HFFc6 (cell line): ENCODE measurements at regions not wholly inside any gene's neighbourhood (a gene's known extent, or its start where the extent isn't known, plus 50 kb on each side); places are given as distances from the start of the nearest gene placed in this dataset.

Experiments used
- DNase-seq: peaks from one replicate; pipeline ENCODE4 v3.0.0-alpha.2; 2018
- H3K27ac Mint-ChIP-seq: 2 replicates; pipeline ENCODE4 v1.8.0; 2020; ENCODE audit warnings: mild to moderate bottlenecking, mixed read lengths
- H3K27me3 Mint-ChIP-seq: 2 replicates; pipeline ENCODE4 v1.8.0; 2021; ENCODE audit warnings: mild to moderate bottlenecking, moderate library complexity, mixed read lengths; ENCODE audit not compliant: insufficient read depth
- H3K36me3 Mint-ChIP-seq: 2 replicates; pipeline ENCODE4 v1.8.0; 2021; ENCODE audit warnings: low read depth, mixed read lengths
- H3K4me1 Mint-ChIP-seq: 2 replicates; pipeline ENCODE4 v1.8.0; 2020; ENCODE audit warnings: low read depth, mixed read lengths
- H3K4me3 Mint-ChIP-seq: 2 replicates; pipeline ENCODE4 v1.8.0; 2020; ENCODE audit warnings: mild to moderate bottlenecking, moderate library complexity, mixed read lengths
- H3K9me3 Mint-ChIP-seq: 2 replicates; pipeline ENCODE4 v1.8.0; 2020; ENCODE audit warnings: mild to moderate bottlenecking, mixed read lengths
- TF ChIP-seq, protein P1 (sequence below): fragments of 200-600 bp; sonication (generic); IDR thresholded peaks from 2 replicates; pipeline ENCODE4 v1.5.0; 2021; ENCODE audit warnings: antibody characterized with exemption, mild to moderate bottlenecking

DNA sequence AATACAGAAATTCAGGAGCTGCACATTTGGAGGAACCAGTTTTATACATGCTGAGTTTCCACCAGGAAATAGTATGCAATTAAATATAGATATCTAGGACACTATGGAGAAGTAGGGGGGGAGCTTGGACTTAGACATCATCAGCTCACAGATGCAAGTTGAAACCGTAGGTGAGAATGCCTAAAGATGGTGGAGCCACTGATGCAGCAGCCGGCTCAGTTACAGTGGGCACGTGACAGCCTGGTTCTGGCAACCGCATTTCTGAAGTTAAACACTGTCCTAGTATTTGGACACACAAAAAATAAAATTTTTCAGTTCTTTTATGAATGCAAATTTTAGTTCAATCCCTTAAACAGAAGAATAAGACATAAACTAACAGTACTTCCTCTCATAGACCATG lies 91.5 kb upstream of the FRY start:
- Mint-ChIP-seq H3K9me3 (no peaks in the 10 kb centered on the region), H3K36me3 (no peaks in the 10 kb centered on the region), H3K27me3 (peaks cover 8% of the 10 kb centered on the region), H3K27ac (no peak overlapping the region), H3K4me1 (peaks cover 6% of the 10 kb centered on the region), H3K4me3 (no peak overlapping the region)
- TF ChIP-seq, protein P1, sequence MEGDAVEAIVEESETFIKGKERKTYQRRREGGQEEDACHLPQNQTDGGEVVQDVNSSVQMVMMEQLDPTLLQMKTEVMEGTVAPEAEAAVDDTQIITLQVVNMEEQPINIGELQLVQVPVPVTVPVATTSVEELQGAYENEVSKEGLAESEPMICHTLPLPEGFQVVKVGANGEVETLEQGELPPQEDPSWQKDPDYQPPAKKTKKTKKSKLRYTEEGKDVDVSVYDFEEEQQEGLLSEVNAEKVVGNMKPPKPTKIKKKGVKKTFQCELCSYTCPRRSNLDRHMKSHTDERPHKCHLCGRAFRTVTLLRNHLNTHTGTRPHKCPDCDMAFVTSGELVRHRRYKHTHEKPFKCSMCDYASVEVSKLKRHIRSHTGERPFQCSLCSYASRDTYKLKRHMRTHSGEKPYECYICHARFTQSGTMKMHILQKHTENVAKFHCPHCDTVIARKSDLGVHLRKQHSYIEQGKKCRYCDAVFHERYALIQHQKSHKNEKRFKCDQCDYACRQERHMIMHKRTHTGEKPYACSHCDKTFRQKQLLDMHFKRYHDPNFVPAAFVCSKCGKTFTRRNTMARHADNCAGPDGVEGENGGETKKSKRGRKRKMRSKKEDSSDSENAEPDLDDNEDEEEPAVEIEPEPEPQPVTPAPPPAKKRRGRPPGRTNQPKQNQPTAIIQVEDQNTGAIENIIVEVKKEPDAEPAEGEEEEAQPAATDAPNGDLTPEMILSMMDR: no peak
- DNase-seq: no peak

DNA sequence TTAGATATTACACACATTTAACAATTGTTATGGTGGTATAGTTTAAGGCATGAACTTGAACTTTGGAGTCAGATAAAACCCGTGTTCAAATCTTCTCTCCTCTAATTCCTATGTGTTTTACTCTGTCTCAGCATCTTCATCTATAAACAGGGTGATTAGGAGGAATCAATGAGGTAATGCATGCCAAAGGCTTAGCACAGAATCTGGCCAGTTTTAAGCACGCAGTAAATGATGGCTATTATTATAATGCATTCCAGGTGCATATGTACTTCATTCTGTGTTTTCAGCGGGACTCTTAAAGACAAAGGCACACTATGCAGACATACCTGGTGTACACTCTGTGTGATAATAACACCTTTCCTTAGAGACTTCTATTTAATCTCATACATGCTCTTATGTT lies 88.0 kb upstream of the FRY start:
- Mint-ChIP-seq H3K36me3 (no peaks in the 10 kb centered on the region), H3K9me3 (no peaks in the 10 kb centered on the region), H3K4me1 (peaks cover 36% of the 10 kb centered on the region), H3K27ac (no peak overlapping the region), H3K4me3 (no peak overlapping the region), H3K27me3 (peaks cover 8% of the 10 kb centered on the region)
- DNase-seq: no peak
- TF ChIP-seq, protein P1: no peak

DNA sequence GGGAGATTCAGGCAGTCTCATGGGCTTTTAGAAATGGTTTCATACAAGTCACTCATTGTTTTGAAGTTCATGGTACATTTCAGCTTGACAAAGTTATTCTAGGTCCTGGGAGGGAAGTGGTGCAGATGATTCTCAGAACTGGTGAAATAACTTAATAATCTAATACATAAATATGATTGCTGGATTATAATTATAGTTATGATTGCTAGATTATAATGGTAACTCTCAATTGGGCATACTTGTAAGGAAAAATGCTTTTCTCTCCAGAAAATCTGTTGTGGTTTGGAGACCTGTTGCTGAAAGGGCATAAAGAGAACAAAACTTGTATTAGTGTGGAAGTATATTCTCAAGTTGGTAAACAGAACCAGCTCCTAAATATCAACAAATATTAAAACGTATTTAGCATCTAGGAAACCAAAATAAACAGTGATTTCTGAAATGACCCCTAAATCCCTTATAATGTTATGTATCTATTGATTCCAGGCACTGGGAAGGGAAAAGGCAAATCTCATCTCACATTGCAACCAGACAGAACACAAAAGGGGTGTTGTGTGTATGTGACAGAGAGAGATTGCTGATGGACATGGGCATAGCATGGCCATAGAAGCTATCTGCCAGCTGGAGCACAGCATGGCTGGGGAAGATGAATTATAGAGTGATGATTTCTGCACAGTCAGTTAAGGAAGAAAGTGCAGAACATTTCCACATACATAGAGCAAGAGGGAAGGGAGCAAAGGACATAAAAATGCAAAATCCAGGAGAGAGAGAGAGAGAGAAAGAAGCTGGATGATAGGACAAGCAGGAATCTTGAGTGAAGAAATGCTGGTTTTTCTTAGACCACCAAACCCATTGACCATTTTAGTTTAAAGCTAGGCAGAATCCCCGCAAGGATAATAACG lies 87.1 kb upstream of the FRY start:
- Mint-ChIP-seq H3K36me3 (no peaks in the 10 kb centered on the region), H3K9me3 (no peaks in the 10 kb centered on the region), H3K4me3 (no peak overlapping the region), H3K4me1 (peaks cover 36% of the 10 kb centered on the region), H3K27ac (no peak overlapping the region), H3K27me3 (peaks cover 9% of the 10 kb centered on the region)
- no peak for DNase-seq
- TF ChIP-seq, protein P1: no peak

DNA sequence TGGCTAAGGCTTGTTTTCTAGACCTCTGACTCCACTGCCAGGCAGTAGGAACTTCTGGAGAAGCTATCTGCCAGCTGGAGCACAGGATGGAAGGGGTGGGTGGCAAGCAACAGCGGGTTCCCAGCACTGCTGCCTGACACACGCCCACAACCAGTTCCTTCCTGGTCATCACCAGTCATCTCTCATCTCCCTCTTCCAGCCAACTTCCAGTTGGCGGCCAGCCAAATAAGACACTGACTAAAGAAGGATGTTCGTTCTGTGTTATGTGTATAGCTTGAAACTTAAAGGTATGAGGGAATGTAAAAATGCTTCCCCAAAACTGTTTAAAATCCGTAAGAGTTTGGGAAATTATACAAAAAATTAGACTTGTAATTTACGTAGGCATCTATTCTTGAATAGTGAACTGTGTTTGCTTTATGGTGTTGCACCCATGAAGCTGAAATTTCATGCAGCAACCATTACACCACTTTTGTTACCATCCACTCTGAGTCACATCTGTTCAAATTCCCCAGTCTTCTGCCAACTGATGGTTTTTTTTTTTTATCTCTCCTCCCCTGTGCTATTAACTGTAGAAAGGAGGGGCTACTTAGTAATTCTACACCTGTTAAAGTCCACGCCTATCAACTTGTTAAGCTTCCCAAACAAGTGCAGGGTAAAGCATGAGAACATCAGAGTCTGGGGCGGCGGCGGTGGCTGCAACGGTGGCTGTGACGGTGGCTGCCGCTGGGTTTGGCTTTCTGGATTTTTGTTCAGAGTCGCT lies 86.2 kb upstream of the FRY start:
- peak; percentile 65 for DNase-seq
- Mint-ChIP-seq H3K9me3 (no peaks in the 10 kb centered on the region), H3K27ac (no peak overlapping the region; the same call in 1 of the 2 replicates), H3K27me3 (peaks cover 9% of the 10 kb centered on the region), H3K36me3 (no peaks in the 10 kb centered on the region), H3K4me1 (peaks cover 36% of the 10 kb centered on the region), H3K4me3 (no peak overlapping the region)
- TF ChIP-seq, protein P1: no peak

DNA sequence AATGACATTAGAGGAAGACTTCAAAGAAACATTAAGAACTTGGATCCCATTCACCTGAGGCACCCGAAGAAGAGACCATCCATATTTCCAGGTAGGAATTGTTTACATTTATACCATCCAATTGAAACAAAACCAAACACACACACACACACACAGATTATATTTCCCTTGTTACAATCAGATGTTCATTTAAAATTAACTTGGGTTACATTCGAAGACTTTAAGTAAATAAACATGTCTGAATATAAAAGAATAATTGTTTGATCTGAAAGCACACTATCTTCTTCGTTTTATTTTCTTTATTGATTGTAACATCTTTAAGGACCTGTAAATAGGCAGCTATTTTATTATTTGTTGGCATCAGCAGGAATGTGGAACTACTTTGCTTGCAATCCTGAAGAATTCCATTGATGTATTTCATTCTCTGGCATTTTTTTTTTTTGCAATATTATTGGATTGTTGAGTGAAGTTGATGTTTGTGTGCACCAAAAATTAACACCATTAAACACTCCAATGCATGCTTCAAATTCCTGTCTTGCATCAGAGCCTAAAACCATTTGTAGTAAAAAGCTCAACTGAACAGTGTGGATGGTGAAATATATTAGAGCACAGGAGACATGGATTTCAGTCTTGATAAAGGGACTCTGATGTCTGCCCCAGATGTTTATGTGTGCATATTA lies 85.3 kb upstream of the FRY start:
- H3K4me3 Mint-ChIP-seq: no peak overlapping the region; the same call in 1 of the 2 replicates
- no peaks in the 10 kb centered on the region for H3K36me3 Mint-ChIP-seq
- no peak overlapping the region; the same call in 1 of the 2 replicates for H3K27ac Mint-ChIP-seq

More for the DNA sequence above, 85.3 kb upstream of the FRY start:
- peak; percentile 35 for DNase-seq
- TF ChIP-seq, protein P1: no peak
- Mint-ChIP-seq H3K9me3 (no peaks in the 10 kb centered on the region), H3K27me3 (peaks cover 8% of the 10 kb centered on the region), H3K4me1 (peaks cover 40% of the 10 kb centered on the region)
